H1 (cell line): ENCODE measurements at regions not wholly inside any gene's neighbourhood (a gene's known extent, or its start where the extent isn't known, plus 50 kb on each side); places are given as distances from the start of the nearest gene placed in this dataset.

Experiments
- CTCF ChIA-PET: fragments of 300-600 bp; sonication (Branson Sonifier 250); formaldehyde crosslinking; loops from one replicate; lab custom pipeline; 2021; ENCODE audit not compliant: partially characterized antibody; lab: Charles Lee
- POLR2A ChIA-PET: fragments of 300-600 bp; sonication (Branson Sonifier 250); formaldehyde crosslinking; loops from one replicate; lab custom pipeline; 2021; ENCODE audit warnings: inconsistent platforms; ENCODE audit not compliant: partially characterized antibody; lab: Charles Lee
- DNase-seq, 2 experiments: peaks; one replicate each; pipeline versions ENCODE4 v3.0.0 to v3.0.0-alpha.2; 2010 to 2022; ENCODE audit warnings: low spot score in 2 of 2, low read depth in 1 of 2, mixed read lengths in 1 of 2
- FAIRE-seq: peaks from 2 replicates; lab custom pipeline; 2011; peaks lifted over from hg19 to GRCh38; lab: Jason Lieb, UNC
- H2AFZ ChIP-seq: 2 replicates; pipeline ENCODE4 v1.8.1; 2012; ENCODE audit warnings: low read length, inconsistent platforms
- H2AK5ac ChIP-seq: 2 replicates; pipeline ENCODE4 v1.6.1; 2013; ENCODE audit warnings: low read depth, low read length
- H2BK120ac ChIP-seq: replicated peaks from 2 replicates; pipeline ENCODE3; 2013; ENCODE audit warnings: low read depth, low read length, inconsistent platforms
- H2BK12ac ChIP-seq: 2 replicates; pipeline ENCODE4 v1.6.1; 2013; ENCODE audit warnings: low read depth, low read length
- H2BK15ac ChIP-seq: 2 replicates; pipeline ENCODE4 v1.6.1; 2013; ENCODE audit warnings: low read length
- H2BK20ac ChIP-seq: 2 replicates; pipeline ENCODE4 v1.6.1; 2013; ENCODE audit warnings: low read length
- H2BK5ac ChIP-seq: 2 replicates; pipeline ENCODE4 v1.6.1; 2013; ENCODE audit warnings: low read depth, low read length
- H3K14ac ChIP-seq: 2 replicates; pipeline ENCODE4 v1.6.1; 2013; ENCODE audit warnings: inconsistent platforms; ENCODE audit not compliant: insufficient read length
- H3K18ac ChIP-seq: 2 replicates; pipeline ENCODE4 v1.6.1; 2013; ENCODE audit warnings: low read length; ENCODE audit errors: extremely low read depth
- H3K23ac ChIP-seq: 2 replicates; pipeline ENCODE4 v1.6.1; 2013; ENCODE audit warnings: inconsistent platforms; ENCODE audit not compliant: insufficient read length
- H3K23me2 ChIP-seq: 2 replicates; pipeline ENCODE4 v1.6.1; 2013; ENCODE audit warnings: low read depth, low read length
- H3K27ac ChIP-seq: 2 replicates; pipeline ENCODE4 v1.6.1; 2011; ENCODE audit warnings: low read depth, low read length, inconsistent platforms
- H3K27me3 ChIP-seq, 4 experiments: replicated peaks in 1 of 4; 1 replicate in 1 of 4; 2 replicates in 3 of 4; pipeline versions ENCODE4 v1.6.1 to v1.8.1; 2011 to 2013; ENCODE audit warnings: low read length in 3 of 4, mild to moderate bottlenecking in 3 of 4, inconsistent platforms in 2 of 4, mixed read lengths in 2 of 4, moderate library complexity in 1 of 4; ENCODE audit not compliant: control insufficient read depth in 3 of 4, insufficient read depth in 3 of 4; ENCODE audit errors: extremely low read depth in 1 of 4
- H3K36me3 ChIP-seq, 4 experiments: 2 replicates each; pipeline versions ENCODE4 v1.6.1 to v1.8.1; 2011 to 2013; ENCODE audit warnings: mild to moderate bottlenecking in 4 of 4, low read length in 3 of 4, moderate library complexity in 2 of 4, control low read depth in 1 of 4, inconsistent platforms in 1 of 4; ENCODE audit not compliant: insufficient read depth in 4 of 4, control insufficient read depth in 2 of 4
- H3K4ac ChIP-seq: replicated peaks from 2 replicates; pipeline ENCODE3; 2013; ENCODE audit warnings: low read length, low read depth, mixed read lengths, inconsistent platforms; ENCODE audit not compliant: insufficient read length
- H3K4me1 ChIP-seq, 4 experiments: replicated peaks in 1 of 4; 1 replicate in 1 of 4; 2 replicates in 3 of 4; pipeline versions ENCODE4 v1.6.1 to v1.8.1; 2011 to 2013; ENCODE audit warnings: low read length in 3 of 4, inconsistent platforms in 2 of 4, mixed read lengths in 1 of 4; ENCODE audit not compliant: insufficient read depth in 4 of 4, control insufficient read depth in 3 of 4
- H3K4me2 ChIP-seq, 2 experiments: 2 replicates each; pipeline versions ENCODE4 v1.6.1 to v1.8.1; 2011 to 2013; ENCODE audit warnings: low read depth in 2 of 2, low read length in 2 of 2, control low read depth in 1 of 2, inconsistent platforms in 1 of 2, mild to moderate bottlenecking in 1 of 2; ENCODE audit not compliant: insufficient read depth in 1 of 2
- H3K4me3 ChIP-seq, 4 experiments: fragments of 200-600, 300-600 bp in 1 of 4; sonication (generic), shearing (Covaris generic), sonication (Bioruptor Twin) in 1 of 4; 2 replicates each; pipeline versions ENCODE4 v1.5.1 to v1.8.1; 2011 to 2016; ENCODE audit warnings: low read length in 4 of 4, low read depth in 3 of 4, control low read depth in 2 of 4, inconsistent platforms in 2 of 4, mild to moderate bottlenecking in 2 of 4, mixed read lengths in 1 of 4, moderate library complexity in 1 of 4; ENCODE audit not compliant: insufficient read depth in 2 of 4; ENCODE audit errors: extremely low read depth in 1 of 4
- H3K56ac ChIP-seq: replicated peaks from 2 replicates; pipeline ENCODE3; 2013; ENCODE audit warnings: low read depth, mild to moderate bottlenecking, mixed read lengths, low read length, inconsistent platforms; ENCODE audit not compliant: insufficient read length
- H3K79me1 ChIP-seq: 2 replicates; pipeline ENCODE4 v1.6.1; 2013; ENCODE audit warnings: low read depth, low read length, control low read depth
- H3K79me2 ChIP-seq, 2 experiments: 2 replicates each; pipeline versions ENCODE4 v1.6.1 to v1.8.1; 2012 to 2013; ENCODE audit warnings: low read length in 2 of 2, mild to moderate bottlenecking in 2 of 2, inconsistent platforms in 1 of 2; ENCODE audit not compliant: insufficient read depth in 2 of 2, control insufficient read depth in 1 of 2
- H3K9ac ChIP-seq, 4 experiments: replicated peaks in 1 of 4; 1 replicate in 1 of 4; 2 replicates in 3 of 4; pipeline versions ENCODE4 v1.6.1 to v1.8.1; 2011 to 2013; ENCODE audit warnings: low read depth in 3 of 4, low read length in 3 of 4, control low read depth in 2 of 4, mild to moderate bottlenecking in 2 of 4, moderate library complexity in 2 of 4, inconsistent platforms in 1 of 4; ENCODE audit errors: extremely low read depth in 1 of 4
- H3K9me3 ChIP-seq, 2 experiments: 2 replicates each; pipeline versions ENCODE4 v1.6.1 to v1.8.1; 2012 to 2013; ENCODE audit warnings: mild to moderate bottlenecking in 2 of 2, moderate library complexity in 2 of 2, control low read depth in 1 of 2, inconsistent platforms in 1 of 2, low read depth in 1 of 2, low read length in 1 of 2, mixed read lengths in 1 of 2; ENCODE audit not compliant: insufficient read depth in 2 of 2
- H4K20me1 ChIP-seq, 2 experiments: replicated peaks in 1 of 2; 2 replicates each; pipeline versions ENCODE3 to v1.8.1; 2011 to 2013; ENCODE audit warnings: inconsistent platforms in 2 of 2, low read length in 2 of 2, mild to moderate bottlenecking in 1 of 2; ENCODE audit not compliant: insufficient read depth in 2 of 2, control insufficient read depth in 1 of 2
- H4K5ac ChIP-seq: 2 replicates; pipeline ENCODE4 v1.6.1; 2013; ENCODE audit warnings: low read length, low read depth, mixed read lengths, inconsistent platforms; ENCODE audit not compliant: insufficient read length
- H4K8ac ChIP-seq: 2 replicates; pipeline ENCODE4 v1.8.0; 2013; ENCODE audit warnings: mild to moderate bottlenecking, moderate library complexity, low read length, inconsistent platforms; ENCODE audit not compliant: insufficient read depth; ENCODE audit errors: extremely low read depth
- H4K91ac ChIP-seq: replicated peaks from 2 replicates; pipeline ENCODE3; 2013; ENCODE audit warnings: low read length, mixed read lengths, inconsistent platforms; ENCODE audit not compliant: insufficient read length
- FOSL1 ChIP-seq: IDR thresholded peaks from 2 replicates; pipeline ENCODE4 v1.6.1; 2011; ENCODE audit warnings: mild to moderate bottlenecking, low read depth, low read length, moderate library complexity; ENCODE audit not compliant: insufficient read depth
- GABPA ChIP-seq: IDR thresholded peaks from 2 replicates; pipeline ENCODE4 v1.6.1; 2011; ENCODE audit warnings: mild to moderate bottlenecking, low read length, moderate library complexity, borderline replicate concordance; ENCODE audit not compliant: insufficient read depth
- GTF2F1 ChIP-seq: IDR thresholded peaks from 2 replicates; pipeline ENCODE4 v1.6.1; 2012; ENCODE audit warnings: low read depth, low read length, improper control_type of control experiment, borderline replicate concordance
- HDAC6 ChIP-seq: IDR thresholded peaks from one replicate; pipeline ENCODE4 v1.7.1; 2012; ENCODE audit warnings: low read depth, mild to moderate bottlenecking, inconsistent platforms, low read length, moderate library complexity
- POLR2A ChIP-seq, 2 experiments: IDR thresholded peaks; 1 replicate in 1 of 2; 2 replicates in 1 of 2; pipeline ENCODE4 v1.6.1; 2011; ENCODE audit warnings: low read depth in 2 of 2, low read length in 2 of 2, mild to moderate bottlenecking in 2 of 2; ENCODE audit errors: control extremely low read depth in 1 of 2
- RNF2 ChIP-seq: fragments of 200-900, 300-1000 bp; sonication (generic); IDR thresholded peaks from 2 replicates; pipeline ENCODE4 v1.7.1; 2016; ENCODE audit warnings: borderline replicate concordance, low read depth, mild to moderate bottlenecking, antibody characterized with exemption, low read length; ENCODE audit not compliant: poor library complexity, severe bottlenecking; ENCODE audit errors: missing control alignments
- SP4 ChIP-seq: IDR thresholded peaks from 2 replicates; pipeline ENCODE4 v1.6.1; 2012; ENCODE audit warnings: low read length, inconsistent platforms
- TEAD4 ChIP-seq: IDR thresholded peaks from 2 replicates; pipeline ENCODE4 v1.6.1; 2012; ENCODE audit warnings: low read depth, low read length, inconsistent platforms, mixed read lengths
- YY1 ChIP-seq: IDR thresholded peaks from 2 replicates; pipeline ENCODE4 v1.6.1; 2011; ENCODE audit warnings: low read depth, mild to moderate bottlenecking, low read length
- ZNF274 ChIP-seq: IDR thresholded peaks from 2 replicates; pipeline ENCODE4 v1.7.0; 2012; ENCODE audit warnings: low read length, borderline replicate concordance; ENCODE audit errors: extremely low read depth
- WGBS, 2 experiments: shearing (Covaris generic) in 1 of 2; methylation state at CpG; one replicate each; pipeline versions ENCODE4 v1.1.6 to v1.1.7; 2013 to 2015; ENCODE audit warnings: low lambda C conversion rate in 2 of 2, mixed read lengths in 2 of 2, inconsistent platforms in 1 of 2, low coverage in 1 of 2, missing lambda C conversion rate in 1 of 2; ENCODE audit not compliant: insufficient replicate concordance in 2 of 2, insufficient coverage in 1 of 2, insufficient read length in 1 of 2; ENCODE audit errors: extremely low coverage in 1 of 2, missing lambda C conversion rate in 1 of 2; 5-methylcytosine and 5-hydroxymethylcytosine counted together
- TF ChIP-seq, protein P1 (sequence below): IDR thresholded peaks from 2 replicates; pipeline ENCODE4 v1.6.1; 2012; ENCODE audit warnings: low read length, inconsistent platforms

DNA sequence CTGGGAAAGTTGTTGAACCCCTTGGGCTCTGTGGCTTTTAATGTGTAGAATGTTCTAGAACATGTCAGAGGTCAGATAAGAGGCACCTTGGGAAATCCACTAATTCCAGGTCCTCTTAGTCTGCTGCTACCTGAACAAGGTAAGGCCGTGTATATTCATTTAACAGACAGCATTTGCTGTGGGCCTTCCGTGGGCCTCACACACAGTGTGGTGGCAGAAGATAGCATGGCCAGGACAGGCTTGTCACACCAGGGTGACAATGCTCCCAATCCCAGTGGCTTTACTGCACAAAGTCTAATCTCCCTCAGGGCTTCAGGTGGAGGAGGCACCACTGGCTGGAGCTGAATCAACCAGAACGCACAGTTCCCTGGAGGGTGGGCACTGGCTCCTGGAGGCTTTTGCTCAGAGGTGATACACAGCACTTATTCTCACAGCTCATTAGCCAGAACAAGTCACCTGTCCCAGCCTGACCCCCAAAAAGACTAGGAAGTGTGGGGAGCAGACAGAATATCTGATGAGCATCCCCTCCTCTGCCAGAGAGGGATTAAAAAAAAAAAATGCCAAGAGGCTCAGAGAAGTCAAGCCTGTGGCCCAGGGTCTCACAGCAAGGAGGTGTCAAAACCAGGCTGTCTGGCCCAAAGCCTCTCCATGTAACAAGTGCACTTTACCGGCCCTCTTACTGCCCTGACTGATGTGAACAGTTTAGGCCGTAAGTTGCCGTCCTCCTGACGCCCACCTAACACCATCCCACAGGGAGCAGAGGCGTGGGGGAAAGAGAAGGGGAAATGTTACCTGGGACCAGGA lies 216.9 kb upstream of the RAB6C start:
- H3K23ac ChIP-seq = no peak overlapping the region
- 0 out of 2 replicates have a peak overlapping the region, but pooled peaks have one; percentile 31 for H2BK5ac ChIP-seq
- H3K4me3 ChIP-seq = no peak overlapping the region
- H2BK15ac ChIP-seq = no peak overlapping the region
- peak overlapping the region; percentile 77; the same call in 1 of the 2 replicates for H2AK5ac ChIP-seq
- peaks cover 8% of the 10 kb centered on the region for H3K23me2 ChIP-seq
- H3K79me2 ChIP-seq = no peaks in the 10 kb centered on the region
- H3K56ac ChIP-seq = no peak overlapping the region
- no peak for DNase-seq
- no peak overlapping the region for H2AFZ ChIP-seq
- no peak overlapping the region for H2BK120ac ChIP-seq
- H4K5ac ChIP-seq = no peak overlapping the region
- ChIA-PET CTCF (interaction anchor here (0.9 to 2.3 kb wide), 4 partner anchors 11 to 19 kb away, joined by 3 to 11 read pairs (median 4); no protein-coding TSS in a partner anchor), POLR2A (no interaction called here)
- peaks cover 0 to 7% of the 10 kb centered on the region in 2 experiments for H4K20me1 ChIP-seq
- H3K4me1 ChIP-seq = peaks cover 5 to 16% (median 9%) of the 10 kb centered on the region in 4 experiments
- FAIRE-seq = no peak
- H3K27ac ChIP-seq = no peak overlapping the region
- no peak overlapping the region for H2BK12ac ChIP-seq
- H4K8ac ChIP-seq = no peak overlapping the region
- no peak overlapping the region for H3K18ac ChIP-seq
- no peak overlapping the region for H3K14ac ChIP-seq
- no peak overlapping the region for H2BK20ac ChIP-seq
- no peaks in the 10 kb centered on the region for H3K36me3 ChIP-seq
- H3K4ac ChIP-seq = no peak overlapping the region
- no peak overlapping the region for H4K91ac ChIP-seq
- H3K9me3 ChIP-seq = no peaks in the 10 kb centered on the region
- H3K79me1 ChIP-seq = no peaks in the 10 kb centered on the region
- H3K4me2 ChIP-seq = no peak overlapping the region
- WGBS, 2 experiments = 84% methylated on average over 8 of the region's 8 CpGs; no CpG with 5 or more reads in 1 of the 2 experiments
- H3K9ac ChIP-seq = no peak overlapping the region
- H3K27me3 ChIP-seq = no peaks in the 10 kb centered on the region
- TF ChIP-seq FOSL1 (no peak), POLR2A (IDR thresholded peaks at IDR 0.05; ENCODE audit: control extremely low read depth in 1 of 2, low read depth in 2 of 2, low read length in 2 of 2) (no peak), GABPA (no peak), ZNF274 (no peak), YY1 (no peak), TEAD4 (no peak), SP4 (no peak), RNF2 (no peak), HDAC6 (no peak), GTF2F1 (no peak)
- TF ChIP-seq, protein P1, sequence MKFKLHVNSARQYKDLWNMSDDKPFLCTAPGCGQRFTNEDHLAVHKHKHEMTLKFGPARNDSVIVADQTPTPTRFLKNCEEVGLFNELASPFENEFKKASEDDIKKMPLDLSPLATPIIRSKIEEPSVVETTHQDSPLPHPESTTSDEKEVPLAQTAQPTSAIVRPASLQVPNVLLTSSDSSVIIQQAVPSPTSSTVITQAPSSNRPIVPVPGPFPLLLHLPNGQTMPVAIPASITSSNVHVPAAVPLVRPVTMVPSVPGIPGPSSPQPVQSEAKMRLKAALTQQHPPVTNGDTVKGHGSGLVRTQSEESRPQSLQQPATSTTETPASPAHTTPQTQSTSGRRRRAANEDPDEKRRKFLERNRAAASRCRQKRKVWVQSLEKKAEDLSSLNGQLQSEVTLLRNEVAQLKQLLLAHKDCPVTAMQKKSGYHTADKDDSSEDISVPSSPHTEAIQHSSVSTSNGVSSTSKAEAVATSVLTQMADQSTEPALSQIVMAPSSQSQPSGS = no peak
